NCI-H2107 (cell line): ENCODE measurements at regions not wholly inside any gene's neighbourhood (a gene's known extent, or its start where the extent isn't known, plus 50 kb on each side); places are given as distances from the start of the nearest gene placed in this dataset.

Source experiments
- DNase-seq: peaks from one replicate; lab custom pipeline; 2025; lab: John Stamatoyannopoulos, UW

GRCh38 chr15:46420990-46421389, 786.2 kb downstream of the SQOR start:
- no peak for DNase-seq

GRCh38 chr15:46441294-46442062, 806.6 kb downstream of the SQOR start:
- DNase-seq: no peak

- no peak for DNase-seq
These were observed 807.4 kb downstream of the SQOR start for GRCh38 chr15:46442184-46442583.

- DNase-seq: no peak
These were observed 808.2 kb downstream of the SQOR start for GRCh38 chr15:46442901-46443590.

GRCh38 chr15:46450112-46450809, 815.4 kb downstream of the SQOR start:
- no peak for DNase-seq

GRCh38 chr15:46450810-46451182, 816.0 kb downstream of the SQOR start:
- no peak for DNase-seq

- DNase-seq: no peak
These were observed 817.5 kb downstream of the SQOR start for GRCh38 chr15:46452297-46452820.

- no peak for DNase-seq
These were observed 821.6 kb downstream of the SQOR start for GRCh38 chr15:46456456-46456855.

- no peak for DNase-seq
These were observed 825.7 kb downstream of the SQOR start for GRCh38 chr15:46460431-46461094.

GRCh38 chr15:46461416-46461815, 826.6 kb downstream of the SQOR start:
- DNase-seq: no peak

- no peak for DNase-seq
These were observed 832.2 kb downstream of the SQOR start for GRCh38 chr15:46467041-46467440.

GRCh38 chr15:46471096-46471495, 836.3 kb downstream of the SQOR start:
- DNase-seq: no peak

- no peak for DNase-seq
These were observed 854.4 kb downstream of the SQOR start for GRCh38 chr15:46489276-46489675.

GRCh38 chr15:46496491-46497115, 861.8 kb downstream of the SQOR start:
- DNase-seq: no peak

- DNase-seq: no peak
These were observed 867.8 kb downstream of the SQOR start for GRCh38 chr15:46502667-46503066.

- DNase-seq: no peak
These were observed 883.6 kb downstream of the SQOR start for GRCh38 chr15:46518381-46518780.

GRCh38 chr15:46523701-46524100, 888.9 kb downstream of the SQOR start:
- no peak for DNase-seq

- no peak for DNase-seq
These were observed 891.3 kb downstream of the SQOR start for GRCh38 chr15:46525984-46526725.

- no peak for DNase-seq
These were observed 891.9 kb downstream of the SQOR start for GRCh38 chr15:46526726-46527110.

- no peak for DNase-seq
These were observed 908.8 kb downstream of the SQOR start for GRCh38 chr15:46543626-46544025.

- DNase-seq: no peak
These were observed 914.2 kb downstream of the SQOR start for GRCh38 chr15:46548989-46549388.
